ENCODE measurements at regions not wholly inside any gene's neighbourhood (a gene's known extent, or its start where the extent isn't known, plus 50 kb on each side); places are given as distances from the start of the nearest gene placed in this dataset.

- H3K27me3 ChIP-seq (ENCODE audit: insufficient read depth, poor library complexity, severe bottlenecking): no peaks in the 10 kb centered on the region
- no peak for DNase-seq (ENCODE audit: low read depth in 1 of 2, low spot score in 1 of 2)
- TF ChIP-seq POLR2AphosphoS5 (IDR thresholded peaks at IDR 0.05; ENCODE audit: low read depth) (no peak), SPI1 (IDR thresholded peaks at IDR 0.05; ENCODE audit: borderline replicate concordance, low read depth) (no peak), CTCF (IDR thresholded peaks at IDR 0.05; ENCODE audit: insufficient read depth, low read length) (no peak), REST (IDR thresholded peaks at IDR 0.05; ENCODE audit: insufficient replicate concordance, low read depth) (no peak), GABPA (IDR thresholded peaks at IDR 0.05; ENCODE audit: low read depth) (no peak)
- H3K27ac ChIP-seq (replicated peaks): no peak overlapping the region
- H3K4me3 ChIP-seq (replicated peaks; ENCODE audit: insufficient read depth, low read length): no peak overlapping the region
Observed at GRCh38 chr3:168998792-168999191, 664.7 kb downstream of the MECOM start.

GRCh38 chr3:168997488-168997887, 666.0 kb downstream of the MECOM start:
- no peak overlapping the region for H3K4me3 ChIP-seq (replicated peaks; ENCODE audit: insufficient read depth, low read length)
- TF ChIP-seq REST (IDR thresholded peaks at IDR 0.05; ENCODE audit: insufficient replicate concordance, low read depth): no peak
- no peak for TF ChIP-seq CTCF (IDR thresholded peaks at IDR 0.05; ENCODE audit: insufficient read depth, low read length)
- TF ChIP-seq SPI1 (IDR thresholded peaks at IDR 0.05; ENCODE audit: borderline replicate concordance, low read depth): no peak

DNA sequence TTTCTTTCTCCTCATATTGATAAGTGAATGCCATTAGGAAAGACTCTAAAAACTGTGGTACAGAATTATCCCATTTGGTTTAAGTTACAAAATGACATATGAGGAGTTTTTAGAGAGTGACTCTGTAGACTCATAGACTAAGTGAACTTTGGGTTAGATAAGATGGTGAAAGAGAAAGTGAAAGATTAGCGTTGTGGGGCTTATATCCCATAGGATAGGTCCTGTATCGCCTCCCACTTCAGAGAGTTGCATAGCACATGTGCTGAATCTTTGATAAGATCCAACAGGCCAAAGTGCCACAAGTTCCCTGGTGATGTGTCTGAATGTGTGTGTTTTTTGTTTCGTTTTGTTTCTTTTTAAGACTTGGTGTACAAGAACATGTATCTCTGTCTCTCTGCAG, 666.9 kb downstream of the MECOM start:
- no peak overlapping the region for H3K27ac ChIP-seq (replicated peaks)
- DNase-seq (ENCODE audit: low read depth in 1 of 2, low spot score in 1 of 2): no peak
- H3K27me3 ChIP-seq (ENCODE audit: insufficient read depth, poor library complexity, severe bottlenecking): no peaks in the 10 kb centered on the region
- no peak for TF ChIP-seq GABPA (IDR thresholded peaks at IDR 0.05; ENCODE audit: low read depth)
- no peak for TF ChIP-seq POLR2AphosphoS5 (IDR thresholded peaks at IDR 0.05; ENCODE audit: low read depth)
- no peak for TF ChIP-seq SPI1 (IDR thresholded peaks at IDR 0.05; ENCODE audit: borderline replicate concordance, low read depth)
- TF ChIP-seq CTCF (IDR thresholded peaks at IDR 0.05; ENCODE audit: insufficient read depth, low read length): no peak
- no peak for TF ChIP-seq REST (IDR thresholded peaks at IDR 0.05; ENCODE audit: insufficient replicate concordance, low read depth)
- no peak overlapping the region for H3K4me3 ChIP-seq (replicated peaks; ENCODE audit: insufficient read depth, low read length)

More at GRCh38 chr3:168997488-168997887, 666.0 kb downstream of the MECOM start:
- no peaks in the 10 kb centered on the region for H3K27me3 ChIP-seq (ENCODE audit: insufficient read depth, poor library complexity, severe bottlenecking)
- DNase-seq (ENCODE audit: low read depth in 1 of 2, low spot score in 1 of 2): no peak
- no peak overlapping the region for H3K27ac ChIP-seq (replicated peaks)

Data from HL-60 (cell line).